MCF 10A (cell line): ENCODE measurements at regions not wholly inside any gene's neighbourhood (a gene's known extent, or its start where the extent isn't known, plus 50 kb on each side); places are given as distances from the start of the nearest gene placed in this dataset.

Experiments
- BruUV-seq: library from RNA; stranded (reverse); fragments of 400-500 nt; replicated peaks from 2 replicates; lab custom pipeline; 2021; lab: Mats Ljungman, UMichigan
- CTCF ChIA-PET: fragments of 300-600 bp; sonication (Branson Sonifier 250); formaldehyde crosslinking; extraction: SDS; loops from one replicate; lab custom pipeline; 2021; ENCODE audit warnings: antibody characterized with exemption, inconsistent platforms; lab: Yijun Ruan, JAX
- POLR2A ChIA-PET: fragments of 300-600, 350-650 bp; sonication (Branson Sonifier 250); formaldehyde crosslinking; extraction: SDS; loops from one replicate; lab custom pipeline; 2020; ENCODE audit warnings: antibody characterized with exemption, inconsistent platforms; lab: Yijun Ruan, JAX
- DNase-seq: peaks from one replicate; pipeline ENCODE4 v3.0.0-alpha.2; 2018; ENCODE audit not compliant: unreplicated experiment
- H3K27ac Mint-ChIP-seq: one replicate; pipeline ENCODE4 v1.8.0; 2022; ENCODE audit warnings: mild to moderate bottlenecking, low read depth, mixed read lengths; ENCODE audit not compliant: unreplicated experiment
- H3K27me3 Mint-ChIP-seq: one replicate; pipeline ENCODE4 v1.8.0; 2022; ENCODE audit warnings: mixed read lengths; ENCODE audit not compliant: insufficient read depth, unreplicated experiment
- H3K36me3 Mint-ChIP-seq: one replicate; pipeline ENCODE4 v1.8.0; 2022; ENCODE audit warnings: mild to moderate bottlenecking, moderate library complexity, mixed read lengths; ENCODE audit not compliant: insufficient read depth, unreplicated experiment
- H3K4me1 Mint-ChIP-seq: one replicate; pipeline ENCODE4 v1.8.0; 2022; ENCODE audit warnings: mixed read lengths; ENCODE audit not compliant: insufficient read depth, unreplicated experiment
- H3K4me3 Mint-ChIP-seq: one replicate; pipeline ENCODE4 v1.8.0; 2022; ENCODE audit warnings: mild to moderate bottlenecking, moderate library complexity, mixed read lengths; ENCODE audit not compliant: unreplicated experiment
- H3K9me3 Mint-ChIP-seq: one replicate; pipeline ENCODE4 v1.8.0; 2022; ENCODE audit warnings: mixed read lengths; ENCODE audit not compliant: unreplicated experiment
- CTCF ChIP-seq: fragments of 200-600 bp; IDR thresholded peaks from one replicate; pipeline ENCODE4 v1.8.0; 2022; ENCODE audit warnings: antibody characterized with exemption, mild to moderate bottlenecking; ENCODE audit not compliant: unreplicated experiment
- intact Hi-C: fragments of 100-400 bp; cut with micrococcal nuclease; formaldehyde crosslinking; loops from 2 replicates; pipeline ENCODE4 v1.14.1; 2022

GRCh38 chr1:30201015-30201414, 522.4 kb downstream of the MATN1 start:
- CTCF ChIA-PET: no interaction called here
- intact Hi-C loops: no loop called here

GRCh38 chr1:30200161-30200560, 523.2 kb downstream of the MATN1 start:
- CTCF ChIA-PET: no interaction called here
- POLR2A ChIA-PET: no interaction called here
- H3K27ac Mint-ChIP-seq: no peak overlapping the region
- no peak for TF ChIP-seq CTCF
- no peak for DNase-seq
- H3K36me3 Mint-ChIP-seq: no peaks in the 10 kb centered on the region
- no peak overlapping the region for H3K4me3 Mint-ChIP-seq
- no peaks in the 10 kb centered on the region for H3K9me3 Mint-ChIP-seq
- no peaks in the 10 kb centered on the region for H3K4me1 Mint-ChIP-seq
- BruUV-seq: no TSS peak
- intact Hi-C loops: no loop called here
- H3K27me3 Mint-ChIP-seq: peaks cover 27% of the 10 kb centered on the region

More at GRCh38 chr1:30201015-30201414, 522.4 kb downstream of the MATN1 start:
- no peak overlapping the region for H3K27ac Mint-ChIP-seq
- no peak for DNase-seq
- no TSS peak for BruUV-seq
- no peaks in the 10 kb centered on the region for H3K9me3 Mint-ChIP-seq
- POLR2A ChIA-PET: no interaction called here
- peaks cover 27% of the 10 kb centered on the region for H3K27me3 Mint-ChIP-seq
- H3K4me3 Mint-ChIP-seq: no peak overlapping the region
- no peaks in the 10 kb centered on the region for H3K36me3 Mint-ChIP-seq
- no peak for TF ChIP-seq CTCF
- no peaks in the 10 kb centered on the region for H3K4me1 Mint-ChIP-seq

GRCh38 chr1:30199563-30199962, 523.8 kb downstream of the MATN1 start:
- intact Hi-C loops: no loop called here
- CTCF ChIA-PET: no interaction called here
- TF ChIP-seq CTCF: no peak
- no peak overlapping the region for H3K27ac Mint-ChIP-seq
- BruUV-seq: no TSS peak
- no peaks in the 10 kb centered on the region for H3K9me3 Mint-ChIP-seq
- no peak overlapping the region for H3K4me3 Mint-ChIP-seq
- POLR2A ChIA-PET: no interaction called here
- no peaks in the 10 kb centered on the region for H3K4me1 Mint-ChIP-seq
- no peak for DNase-seq
- peaks cover 27% of the 10 kb centered on the region for H3K27me3 Mint-ChIP-seq
- H3K36me3 Mint-ChIP-seq: no peaks in the 10 kb centered on the region

- Mint-ChIP-seq H3K27ac (no peak overlapping the region), H3K36me3 (no peaks in the 10 kb centered on the region), H3K9me3 (no peaks in the 10 kb centered on the region), H3K4me3 (no peak overlapping the region), H3K4me1 (no peaks in the 10 kb centered on the region), H3K27me3 (peaks cover 27% of the 10 kb centered on the region)
- BruUV-seq: no TSS peak
- no peak for DNase-seq
- ChIA-PET POLR2A (interaction anchor here (0.6 kb wide), 1 partner anchor 1333 kb away, joined by 3 read pairs; no protein-coding TSS in a partner anchor), CTCF (interaction anchor here (0.6 kb wide), 2 partner anchors 33 to 492 kb away, joined by 4 to 5 read pairs; no protein-coding TSS in a partner anchor)
- no peak for TF ChIP-seq CTCF
- intact Hi-C loops: no loop called here
These were observed 524.5 kb downstream of the MATN1 start for GRCh38 chr1:30198795-30199403.
